Lower leg skin (tissue), 4 donors: ENCODE measurements at regions not wholly inside any gene's neighbourhood (a gene's known extent, or its start where the extent isn't known, plus 50 kb on each side); places are given as distances from the start of the nearest gene placed in this dataset.

Experiments used
- DNase-seq, 2 donors: peaks; one replicate each; pipeline ENCODE4 v3.0.0-alpha.2; 2019; ENCODE audit warnings: low spot score in 2 of 2
- H3K4me3 ChIP-seq: fragments of 200-600 bp; sonication (generic); 2 replicates; pipeline ENCODE4 v1.5.1; 2017; ENCODE audit warnings: mild to moderate bottlenecking, low read depth; ENCODE audit not compliant: poor library complexity, severe bottlenecking
- POLR2A ChIP-seq, 2 donors: fragments of 450-650 bp; IDR thresholded peaks; one replicate each; pipeline ENCODE4 v1.6.1; 2016 to 2017; ENCODE audit warnings: antibody characterized with exemption in 2 of 2, mild to moderate bottlenecking in 1 of 2, moderate library complexity in 1 of 2
- WGBS, 2 donors: methylation state at CpG; one replicate each; pipeline ENCODE4 v1.1.5; 2018; 5-methylcytosine and 5-hydroxymethylcytosine counted together
- intact Hi-C: fragments of 100-400 bp; cut with DNase I; formaldehyde crosslinking; loops from one replicate; pipeline ENCODE4 v1.15.0; 2023; ENCODE audit warnings: low total_unique reads
- TF ChIP-seq, protein P1 (sequence below), 3 donors: fragments of 450-650 bp; IDR thresholded peaks; one replicate each; pipeline ENCODE4 v1.5.1; 2016; ENCODE audit warnings: antibody characterized with exemption in 3 of 3, mild to moderate bottlenecking in 3 of 3, moderate library complexity in 2 of 3

DNA sequence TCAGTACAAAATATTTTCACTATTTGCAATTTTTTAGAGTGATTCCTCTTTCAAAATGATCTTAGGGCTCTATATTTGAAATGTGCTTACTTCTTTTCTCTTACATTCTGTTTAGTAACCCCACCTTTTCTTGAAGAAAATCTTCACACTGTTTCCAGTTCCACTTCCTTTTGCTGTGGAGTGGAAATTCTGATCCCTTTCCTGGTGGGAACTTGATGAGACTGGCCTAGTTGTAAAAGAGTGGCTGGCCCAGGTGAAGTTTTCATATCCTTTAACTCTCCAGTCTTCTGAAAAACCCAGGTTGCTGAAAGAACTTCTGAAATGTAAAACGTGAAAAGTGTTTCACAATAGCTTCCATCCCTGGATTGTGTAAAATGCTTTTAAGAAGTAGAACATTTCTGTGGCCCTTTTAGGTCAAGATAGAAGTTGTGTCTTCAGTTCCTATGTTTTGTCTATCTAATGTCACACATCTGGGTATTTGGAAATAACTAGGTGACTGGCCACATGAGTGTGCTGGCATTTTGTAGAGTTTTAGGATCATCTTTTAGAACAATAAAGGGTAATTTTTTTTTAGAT is 84.8 kb upstream of the LRIG1 start:
- TF ChIP-seq POLR2A (IDR thresholded peaks at IDR 0.05), result no peak
- TF ChIP-seq, protein P1, sequence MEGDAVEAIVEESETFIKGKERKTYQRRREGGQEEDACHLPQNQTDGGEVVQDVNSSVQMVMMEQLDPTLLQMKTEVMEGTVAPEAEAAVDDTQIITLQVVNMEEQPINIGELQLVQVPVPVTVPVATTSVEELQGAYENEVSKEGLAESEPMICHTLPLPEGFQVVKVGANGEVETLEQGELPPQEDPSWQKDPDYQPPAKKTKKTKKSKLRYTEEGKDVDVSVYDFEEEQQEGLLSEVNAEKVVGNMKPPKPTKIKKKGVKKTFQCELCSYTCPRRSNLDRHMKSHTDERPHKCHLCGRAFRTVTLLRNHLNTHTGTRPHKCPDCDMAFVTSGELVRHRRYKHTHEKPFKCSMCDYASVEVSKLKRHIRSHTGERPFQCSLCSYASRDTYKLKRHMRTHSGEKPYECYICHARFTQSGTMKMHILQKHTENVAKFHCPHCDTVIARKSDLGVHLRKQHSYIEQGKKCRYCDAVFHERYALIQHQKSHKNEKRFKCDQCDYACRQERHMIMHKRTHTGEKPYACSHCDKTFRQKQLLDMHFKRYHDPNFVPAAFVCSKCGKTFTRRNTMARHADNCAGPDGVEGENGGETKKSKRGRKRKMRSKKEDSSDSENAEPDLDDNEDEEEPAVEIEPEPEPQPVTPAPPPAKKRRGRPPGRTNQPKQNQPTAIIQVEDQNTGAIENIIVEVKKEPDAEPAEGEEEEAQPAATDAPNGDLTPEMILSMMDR (IDR thresholded peaks at IDR 0.05), result no peak
- no peak for DNase-seq
- 46 to 68% methylated on average over 1 of the region's 1 CpG for WGBS, 2 donors
- intact Hi-C loops, result no loop called here
- no peak overlapping the region for H3K4me3 ChIP-seq

- no peak overlapping the region for H3K4me3 ChIP-seq
- intact Hi-C loops, result no loop called here
- TF ChIP-seq, protein P1 (IDR thresholded peaks at IDR 0.05), result no peak
- TF ChIP-seq POLR2A (IDR thresholded peaks at IDR 0.05), result no peak
- no peak for DNase-seq
- 86% methylated on average over 3 of the region's 3 CpGs for WGBS, 2 donors
These were observed 86.0 kb upstream of the LRIG1 start for GRCh38 chr3:66586853-66587252.

- no peak overlapping the region for H3K4me3 ChIP-seq
- 72 to 74% methylated on average over 3 of the region's 3 CpGs for WGBS, 2 donors
- TF ChIP-seq, protein P1 (IDR thresholded peaks at IDR 0.05), result no peak
- no peak for TF ChIP-seq POLR2A (IDR thresholded peaks at IDR 0.05)
- no peak for DNase-seq
- intact Hi-C loops, result no loop called here
These were observed 87.6 kb upstream of the LRIG1 start for GRCh38 chr3:66588340-66588847.

- TF ChIP-seq, protein P1 (IDR thresholded peaks at IDR 0.05), result no peak
- TF ChIP-seq POLR2A (IDR thresholded peaks at IDR 0.05), result no peak
- H3K4me3 ChIP-seq, result no peak overlapping the region
- no peak for DNase-seq
- WGBS, 2 donors, result 84 to 89% methylated on average over 6 of the region's 6 CpGs
- intact Hi-C loops, result no loop called here
These were observed 91.4 kb upstream of the LRIG1 start for GRCh38 chr3:66592016-66592761.

DNA sequence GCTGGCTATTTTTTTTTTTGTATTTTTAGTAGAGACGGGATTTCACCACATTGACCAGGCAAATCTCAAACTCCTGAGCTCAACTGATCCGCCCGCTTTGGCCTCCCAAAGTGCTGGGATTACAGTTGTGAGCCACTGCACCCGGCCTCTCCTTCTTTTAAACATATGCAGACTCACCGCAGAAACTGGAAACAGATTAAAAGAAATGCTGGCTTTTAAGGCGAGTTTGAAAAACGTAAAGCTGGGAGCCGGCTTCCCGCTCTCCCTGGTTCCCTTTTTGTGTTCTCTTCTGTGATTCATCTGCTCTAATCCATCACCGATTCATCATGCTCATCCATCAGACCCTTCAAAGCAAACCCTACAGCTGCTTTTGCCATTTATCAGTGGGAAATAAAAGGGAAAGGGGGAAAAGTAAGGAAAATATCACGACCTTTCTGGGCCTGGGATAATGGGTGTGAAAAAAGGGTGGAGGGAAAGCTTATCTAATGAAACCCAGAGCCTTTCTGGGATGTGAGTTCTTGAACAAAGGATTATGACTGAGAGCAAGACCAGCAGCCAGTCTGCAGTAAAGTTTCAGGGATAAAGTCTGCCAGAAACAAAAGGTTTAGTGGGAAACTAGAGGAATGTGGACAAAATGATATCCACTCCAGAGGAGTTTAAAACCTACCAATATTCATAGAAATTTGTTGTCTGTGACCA is 92.3 kb upstream of the LRIG1 start:
- no peak for DNase-seq

More for the DNA sequence above, 92.3 kb upstream of the LRIG1 start:
- no peak for TF ChIP-seq POLR2A (IDR thresholded peaks at IDR 0.05)
- TF ChIP-seq, protein P1 (IDR thresholded peaks at IDR 0.05), result no peak
- intact Hi-C loops, result no loop called here
- WGBS, 2 donors, result 69 to 70% methylated on average over 11 of the region's 11 CpGs
- H3K4me3 ChIP-seq, result no peak overlapping the region
